ENCODE measurements at regions not wholly inside any gene's neighbourhood (a gene's known extent, or its start where the extent isn't known, plus 50 kb on each side); places are given as distances from the start of the nearest gene placed in this dataset.

- TF ChIP-seq FOXM1 (IDR thresholded peaks at IDR 0.05; ENCODE audit: borderline replicate concordance) (no peak), FOXK2 (IDR thresholded peaks at IDR 0.05) (no peak), FOXA1 (IDR thresholded peaks at IDR 0.05) (no peak), TARDBP (IDR thresholded peaks at IDR 0.05) (no peak), ZNF384 (IDR thresholded peaks at IDR 0.05) (no peak), SUZ12 (IDR thresholded peaks at IDR 0.05) (no peak), NFRKB (IDR thresholded peaks at IDR 0.05) (no peak), L3MBTL2 (conservative IDR thresholded peaks at IDR 0.05) (no peak), PKNOX1 (IDR thresholded peaks at IDR 0.05) (no peak)
Observed at GRCh38 chr3:69687641-69688040, 51.6 kb upstream of the MITF start.
